Hematopoietic multipotent progenitor cell treated with erythropoietin and hydrocortisone succinate and interleukin-3 and kit ligand, for 17 days (in vitro differentiated cells): ENCODE measurements at regions not wholly inside any gene's neighbourhood (a gene's known extent, or its start where the extent isn't known, plus 50 kb on each side); places are given as distances from the start of the nearest gene placed in this dataset.
"Not testable (repeated sequence)": the region's sequence is repeated elsewhere in the genome, so short reads cannot be mapped to it uniquely, and the experiment has no call there.

ENCODE experiments used
- DNase-seq: peaks from one replicate; pipeline ENCODE4 v3.0.0-alpha.2; 2015; ENCODE audit warnings: low spot score

DNA sequence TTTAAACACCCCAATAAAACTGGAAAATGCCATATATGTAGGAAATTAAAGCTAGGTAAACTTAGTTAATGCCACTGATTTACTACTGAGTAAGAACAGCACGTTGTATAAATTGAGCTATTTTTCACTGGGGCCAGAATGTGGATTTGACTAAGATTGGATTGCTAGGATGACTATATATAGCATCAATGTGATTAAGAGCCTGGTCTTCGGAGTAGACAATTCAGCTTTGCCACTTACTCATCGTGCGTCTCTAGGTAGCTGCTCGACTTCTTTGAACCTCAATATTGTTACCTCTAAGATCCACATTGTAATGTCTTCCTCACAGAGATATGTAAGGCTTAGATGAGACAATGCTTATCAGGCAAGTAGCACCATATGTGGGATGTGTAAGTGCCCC, 462.5 kb downstream of the KLF12 start:
- no peak for DNase-seq

DNA sequence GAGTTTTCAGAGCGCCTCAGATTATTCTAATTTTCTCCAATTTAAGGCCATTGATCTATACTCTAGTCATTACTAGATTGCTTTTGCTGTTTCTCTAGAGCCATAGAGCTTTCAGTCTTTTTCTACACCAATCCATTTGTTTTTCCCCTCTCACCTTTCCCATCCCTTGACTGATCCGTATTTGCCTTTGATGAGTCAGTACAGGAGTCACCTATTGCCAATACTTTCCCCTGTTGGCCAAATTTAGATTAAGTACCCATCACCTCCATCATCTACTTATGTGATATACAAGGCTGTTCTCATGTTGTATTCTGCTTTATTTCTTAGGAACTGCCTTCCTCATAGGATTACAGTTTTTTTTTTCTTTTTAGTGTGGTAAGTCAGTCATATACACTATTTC, 463.2 kb downstream of the KLF12 start:
- no peak for DNase-seq

DNA sequence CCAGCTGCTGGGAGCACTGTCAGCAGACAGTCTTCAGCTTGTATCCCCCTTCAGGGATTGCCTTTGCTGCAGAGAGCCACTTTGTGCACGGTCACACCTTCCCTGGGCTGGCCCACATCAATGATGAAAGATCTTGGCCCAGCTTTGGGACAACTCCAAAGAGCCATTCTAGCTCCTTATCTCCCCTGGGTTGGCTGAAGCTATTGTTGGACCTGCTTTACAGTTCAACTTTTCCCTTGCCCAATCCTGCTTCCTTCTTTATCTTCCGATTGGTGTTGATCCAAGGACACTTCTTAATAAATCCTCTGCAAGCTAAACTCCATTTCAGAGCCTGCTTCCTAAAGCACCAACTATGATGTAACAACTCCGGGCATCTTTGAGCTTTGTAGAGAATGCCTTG, 466.4 kb downstream of the KLF12 start:
- no peak for DNase-seq

DNA sequence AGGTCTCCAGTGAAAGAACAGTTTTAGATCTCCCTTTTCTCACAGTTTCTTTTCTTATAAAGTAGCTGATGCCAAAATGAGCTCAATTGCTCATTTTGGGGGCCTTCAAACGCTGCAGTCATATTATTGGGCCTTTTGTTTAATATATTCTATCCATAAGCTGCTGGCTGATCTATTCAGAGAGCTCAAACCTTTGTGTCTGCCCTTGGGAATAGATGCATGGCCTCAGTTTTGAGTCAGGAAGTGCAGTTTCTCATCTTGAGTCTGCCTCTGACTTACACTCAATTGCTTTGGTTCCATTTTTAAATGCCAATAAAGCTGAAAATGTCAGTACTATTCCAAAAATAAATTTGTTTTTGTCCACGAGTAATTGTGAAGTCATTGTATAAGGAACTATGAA, 468.9 kb downstream of the KLF12 start:
- DNase-seq, result no peak

DNA sequence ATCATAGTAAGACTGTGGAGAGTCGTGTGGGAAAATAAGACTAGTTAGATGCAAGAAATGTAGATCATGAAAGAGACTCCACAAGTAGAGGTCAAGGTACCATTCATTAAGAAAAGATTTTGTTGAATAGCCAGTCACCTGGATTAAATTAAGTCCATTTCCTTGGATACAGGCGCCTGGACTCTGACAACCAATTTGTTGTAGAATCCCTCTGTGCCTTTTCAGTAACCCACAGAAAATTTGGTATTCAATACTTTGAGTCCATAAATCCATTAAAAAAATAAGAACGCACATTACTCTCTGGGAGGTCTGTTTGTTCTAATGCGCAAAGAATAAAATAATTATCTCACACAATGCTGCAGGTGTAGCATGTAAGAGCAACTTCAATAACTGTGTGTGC, 469.4 kb downstream of the KLF12 start:
- DNase-seq, result no peak

DNA sequence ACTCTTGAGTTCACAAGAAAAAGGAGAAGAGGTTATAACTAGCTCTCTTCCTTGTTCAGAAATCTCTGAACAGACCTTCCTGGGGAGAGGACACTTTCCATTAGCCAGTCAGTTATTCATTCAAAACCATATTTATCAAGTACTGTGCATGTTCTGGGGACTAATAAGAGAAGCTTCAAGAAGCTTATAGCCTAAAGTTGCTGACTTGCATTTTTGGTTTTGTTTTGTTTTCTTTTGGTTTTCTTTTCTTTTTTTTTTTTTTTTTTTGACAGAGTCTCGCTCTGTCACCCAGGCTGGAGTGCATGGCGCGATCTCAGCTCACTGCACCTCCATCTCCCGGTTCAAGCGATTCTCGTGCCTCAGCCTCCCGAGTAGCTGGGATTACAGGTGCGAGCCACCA, 471.4 kb downstream of the KLF12 start:
- no peak for DNase-seq

DNA sequence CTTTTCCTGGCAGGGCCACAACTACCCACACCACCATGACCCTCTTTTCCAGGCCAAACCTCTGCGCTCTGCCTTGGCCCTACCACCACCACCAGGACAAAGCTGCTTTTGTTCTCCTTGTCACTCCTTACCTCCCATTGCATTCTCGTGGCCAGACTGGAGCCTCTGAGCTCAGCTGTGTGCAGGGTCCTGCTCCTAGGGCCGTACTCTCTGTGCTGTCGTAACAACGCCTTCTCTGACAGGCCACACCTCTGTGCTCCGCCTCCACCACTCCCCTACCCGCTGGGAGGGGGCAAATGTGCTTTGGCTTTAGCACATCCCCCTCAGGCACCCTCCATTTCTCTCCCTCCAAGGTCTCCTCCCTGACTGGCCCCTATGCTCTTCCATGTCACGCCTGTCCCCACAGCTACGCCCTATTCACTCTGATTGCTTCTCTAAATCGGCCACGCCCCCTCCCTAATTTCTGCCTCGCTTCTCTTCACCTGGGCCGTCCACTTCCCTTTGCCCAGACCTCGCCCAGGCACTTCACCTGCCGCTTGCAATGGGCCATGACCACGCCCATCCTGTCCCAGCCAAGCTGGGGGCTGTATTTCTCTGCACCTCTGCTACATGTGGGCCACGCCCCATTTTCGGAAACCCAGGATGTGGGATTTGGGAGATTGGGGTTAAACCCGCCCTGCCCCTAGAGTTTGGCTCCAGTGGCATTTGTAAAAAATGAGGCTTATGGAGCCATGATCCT, 472.3 kb downstream of the KLF12 start:
- DNase-seq, result no peak

DNA sequence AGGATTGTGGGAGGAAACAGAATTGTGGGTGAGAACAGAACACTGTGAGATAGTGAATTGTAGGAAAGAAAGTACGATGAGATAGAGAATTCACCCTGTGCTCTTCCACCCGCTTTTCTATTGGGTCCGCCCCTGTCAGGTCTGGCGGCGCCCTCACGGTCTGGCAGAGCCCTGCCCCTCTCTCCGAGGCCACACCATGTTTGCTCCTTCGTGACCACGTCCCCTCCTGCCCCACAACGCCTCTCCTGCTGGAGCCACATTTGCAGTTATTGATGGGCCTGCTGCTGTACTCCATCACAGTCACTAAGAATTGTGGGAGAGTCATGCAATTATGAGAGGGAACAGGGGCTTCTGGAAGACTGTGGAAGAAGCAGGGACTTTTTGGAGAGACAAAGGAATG, 473.1 kb downstream of the KLF12 start:
- DNase-seq, result no peak

DNA sequence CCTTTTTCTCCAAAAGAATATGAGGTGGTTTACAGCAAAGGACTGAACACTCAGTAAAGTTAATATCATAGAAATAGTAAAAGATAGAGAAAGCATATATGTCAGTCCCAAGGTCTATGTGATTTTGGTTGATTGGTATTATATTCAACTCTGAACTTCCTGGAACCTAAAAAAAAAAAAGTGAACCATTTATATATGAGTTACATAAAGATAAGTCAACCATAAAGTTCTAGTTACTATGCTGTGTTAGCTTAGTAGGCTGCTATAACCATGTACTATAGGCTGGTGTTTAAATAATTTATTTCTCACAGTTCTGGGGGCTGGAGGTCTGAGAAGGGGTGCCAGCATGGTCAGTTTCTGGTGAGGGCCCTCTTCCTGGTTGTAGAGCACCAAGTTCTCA, 475.6 kb downstream of the KLF12 start:
- DNase-seq, result no peak

DNA sequence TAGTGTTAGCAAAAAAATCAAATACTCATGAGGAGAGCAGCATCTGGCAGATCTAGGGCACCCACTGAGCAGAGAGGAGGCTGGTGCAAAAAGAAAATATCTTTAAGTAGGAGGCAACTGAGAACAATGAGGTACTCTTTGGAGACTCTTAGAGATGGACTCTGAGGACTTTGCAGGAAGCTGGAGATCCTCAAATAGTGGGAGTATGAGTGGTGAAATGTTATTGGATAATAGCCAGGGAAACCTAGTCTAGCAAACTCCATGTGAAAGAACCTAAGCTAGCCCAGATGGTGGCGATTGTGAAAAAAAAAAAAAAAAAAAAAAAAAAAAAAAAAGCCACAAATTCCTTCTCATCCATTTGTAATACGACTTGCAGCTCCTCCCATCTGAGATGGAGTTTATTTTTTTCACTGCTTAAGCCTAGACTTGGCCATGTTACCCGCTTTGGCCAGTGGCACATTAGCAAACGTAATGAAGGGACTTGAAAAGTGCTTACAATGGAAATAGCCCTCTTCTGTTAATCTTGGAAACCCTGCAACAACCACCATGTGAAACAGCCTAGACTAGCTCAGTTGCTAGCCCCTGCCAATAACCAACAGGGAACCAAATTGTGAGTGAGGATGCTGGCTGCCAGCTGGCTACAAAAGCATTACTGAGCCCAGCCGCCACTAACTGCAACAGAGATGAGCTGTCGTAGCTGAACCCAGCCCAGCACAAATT, 476.2 kb downstream of the KLF12 start:
- no peak for DNase-seq

DNA sequence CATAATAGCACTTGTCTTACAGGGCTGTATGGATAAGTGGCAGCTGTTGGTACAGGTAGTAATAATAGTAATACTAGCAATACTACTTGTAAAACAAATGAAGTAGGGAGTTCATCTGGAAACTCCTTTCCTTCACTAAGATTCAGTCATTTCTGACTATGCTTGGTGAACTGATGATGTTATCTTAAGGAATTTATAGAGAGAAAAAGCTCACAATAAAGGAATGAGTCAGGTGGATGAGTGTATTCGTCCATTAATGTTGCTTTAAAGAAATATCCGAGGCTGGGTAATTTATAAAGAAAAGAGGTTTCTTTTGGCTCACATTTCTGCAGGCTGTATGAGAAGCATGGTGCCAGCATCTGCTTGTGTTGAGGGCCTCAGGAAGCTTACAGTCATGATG, 477.3 kb downstream of the KLF12 start:
- DNase-seq, result no peak

DNA sequence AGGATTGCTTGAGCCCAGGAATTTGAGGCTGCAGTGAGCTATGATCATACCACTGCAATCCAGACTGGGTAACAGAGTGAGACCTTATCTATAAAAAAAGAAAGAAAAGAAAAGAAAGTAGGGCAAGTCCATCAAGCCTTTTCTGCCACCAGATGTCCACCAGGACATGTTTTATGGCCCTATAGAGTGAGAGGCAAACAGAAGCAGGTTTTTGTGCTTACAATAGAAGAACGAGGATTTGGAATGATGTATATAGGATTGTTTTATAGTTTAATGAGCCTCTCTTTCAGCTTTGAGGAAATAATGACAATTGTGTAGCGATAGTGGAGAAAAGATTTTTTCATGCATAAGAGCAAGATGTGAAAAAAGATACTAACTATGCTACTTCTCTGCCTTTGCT, 480.5 kb downstream of the KLF12 start:
- no peak for DNase-seq

DNA sequence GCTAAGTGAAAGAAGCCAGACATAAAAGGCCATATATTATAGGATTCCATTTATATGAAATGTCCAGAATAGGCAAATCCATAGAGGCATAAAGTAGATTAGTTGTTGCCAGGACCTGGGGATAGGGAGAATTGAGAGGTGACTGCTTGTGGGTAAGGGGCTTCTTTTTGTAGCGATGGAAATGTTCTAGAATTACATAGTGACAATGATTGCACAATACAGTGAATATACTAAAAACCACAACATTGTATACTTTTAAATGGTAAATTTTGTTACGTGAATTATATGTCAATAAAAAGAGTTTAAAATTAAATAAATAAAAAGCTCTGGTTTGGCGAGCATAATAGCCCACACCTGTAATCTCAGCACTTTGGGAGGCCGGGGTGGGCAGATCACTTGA, 486.8 kb downstream of the KLF12 start:
- no peak for DNase-seq

DNA sequence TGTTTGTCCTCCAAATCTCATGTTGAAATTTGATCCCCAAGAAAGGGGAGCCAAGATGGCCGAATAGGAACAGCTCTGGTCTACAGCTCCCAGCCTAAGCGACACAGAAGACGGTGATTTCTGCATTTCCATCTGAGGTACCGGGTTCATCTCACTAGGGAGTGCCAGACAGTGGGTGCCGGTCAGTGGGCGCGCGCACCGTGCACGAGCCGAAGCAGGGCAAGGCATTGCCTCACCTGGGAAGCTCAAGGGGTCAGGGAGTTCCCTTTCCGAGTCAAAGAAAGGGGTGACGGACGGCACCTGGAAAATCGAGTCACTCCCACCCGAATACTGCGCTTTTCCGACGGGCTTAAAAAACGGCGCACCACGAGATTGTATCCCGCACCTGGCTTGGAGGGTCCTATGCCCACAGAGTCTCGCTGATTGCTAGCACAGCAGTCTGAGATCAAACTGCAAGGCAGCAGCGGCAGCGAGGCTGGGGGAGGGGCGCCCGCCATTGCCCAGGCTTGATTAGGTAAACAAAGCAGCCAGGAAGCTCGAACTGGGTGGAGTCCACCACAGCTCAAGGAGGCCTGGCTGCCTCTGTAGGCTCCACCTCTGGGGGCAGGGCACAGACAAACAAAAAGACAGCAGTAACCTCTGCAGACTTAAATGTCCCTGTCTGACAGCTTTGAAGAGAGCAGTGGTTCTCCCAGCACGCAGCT, 493.6 kb downstream of the KLF12 start:
- DNase-seq, result not testable (repeated sequence)

DNA sequence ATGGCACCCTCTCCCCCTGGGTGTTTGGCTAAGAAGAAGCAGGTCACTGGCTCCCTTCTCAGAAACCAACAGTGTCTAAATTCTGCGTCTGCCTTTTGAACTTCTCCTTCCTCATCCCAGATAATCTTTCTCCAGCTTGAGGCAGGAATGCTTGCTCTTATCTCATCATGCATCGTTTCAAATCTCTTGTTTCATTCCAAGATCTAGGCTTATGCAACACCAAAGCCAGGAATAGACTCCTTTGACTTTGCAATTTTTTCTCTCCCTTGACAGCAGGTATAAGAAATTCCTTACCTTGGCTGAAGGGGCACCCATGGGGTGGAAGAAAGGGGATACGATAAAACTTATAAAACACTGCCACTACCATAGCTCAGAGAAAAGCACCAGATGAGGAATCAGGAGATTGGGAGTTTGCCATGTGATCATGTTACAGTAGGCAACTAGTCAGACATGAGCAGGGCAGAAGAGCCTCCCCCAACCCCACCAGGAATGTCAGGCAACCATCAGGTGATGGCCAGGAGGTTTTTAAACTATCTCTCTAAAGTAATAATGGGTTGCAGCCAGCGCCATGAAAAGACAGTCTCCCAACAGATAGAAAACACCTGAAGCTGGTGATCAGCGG, 498.9 kb downstream of the KLF12 start:
- no peak for DNase-seq

DNA sequence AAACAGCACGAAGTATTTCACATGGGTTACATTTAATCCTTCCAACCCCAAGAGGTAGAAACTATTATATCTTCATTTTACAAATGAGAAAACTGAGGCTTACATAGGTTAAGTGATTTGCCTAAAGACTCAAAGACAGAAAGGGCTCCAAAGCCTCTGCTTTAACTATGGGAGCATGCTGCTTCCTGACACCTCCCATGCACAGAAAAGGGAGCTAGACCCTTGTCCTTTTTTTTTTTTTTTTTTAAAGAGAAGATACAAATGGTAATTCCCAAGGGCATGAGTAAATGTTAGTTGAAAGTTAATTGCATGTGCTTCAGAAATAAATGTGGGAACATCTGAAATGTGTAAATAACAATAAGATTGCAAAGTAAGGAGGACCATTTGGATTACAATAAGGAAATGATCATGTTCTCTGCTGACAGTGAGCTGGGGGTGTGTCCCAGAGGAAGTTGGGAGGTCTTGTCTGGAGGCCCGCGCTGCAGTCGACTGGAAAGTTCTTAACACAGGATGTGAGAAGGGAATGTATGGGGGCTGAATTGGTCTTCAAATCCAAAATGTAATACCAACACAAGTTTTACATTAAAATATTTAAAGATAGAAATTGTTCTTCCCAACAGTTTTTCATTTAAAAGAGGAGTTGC, 500.3 kb downstream of the KLF12 start:
- no peak for DNase-seq

DNA sequence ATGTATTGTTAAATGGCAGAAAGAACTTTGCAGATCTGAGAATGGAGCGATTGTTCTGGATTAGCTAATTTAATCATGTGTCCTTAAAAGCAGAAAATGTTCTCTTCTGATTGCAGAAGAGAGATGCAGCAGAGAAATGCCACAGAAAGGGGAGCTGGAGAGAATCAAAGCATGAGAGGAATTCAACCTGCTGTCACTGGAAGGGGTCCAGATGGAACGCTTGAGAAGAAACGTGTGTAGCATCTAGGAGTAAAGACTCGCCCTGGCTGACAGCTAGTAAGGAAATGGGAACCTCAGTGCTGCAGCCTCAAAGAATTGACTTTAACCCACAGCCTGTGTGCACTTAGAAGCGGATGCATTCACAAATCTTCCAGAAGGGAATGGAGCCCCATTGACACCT, 502.8 kb downstream of the KLF12 start:
- no peak for DNase-seq

DNA sequence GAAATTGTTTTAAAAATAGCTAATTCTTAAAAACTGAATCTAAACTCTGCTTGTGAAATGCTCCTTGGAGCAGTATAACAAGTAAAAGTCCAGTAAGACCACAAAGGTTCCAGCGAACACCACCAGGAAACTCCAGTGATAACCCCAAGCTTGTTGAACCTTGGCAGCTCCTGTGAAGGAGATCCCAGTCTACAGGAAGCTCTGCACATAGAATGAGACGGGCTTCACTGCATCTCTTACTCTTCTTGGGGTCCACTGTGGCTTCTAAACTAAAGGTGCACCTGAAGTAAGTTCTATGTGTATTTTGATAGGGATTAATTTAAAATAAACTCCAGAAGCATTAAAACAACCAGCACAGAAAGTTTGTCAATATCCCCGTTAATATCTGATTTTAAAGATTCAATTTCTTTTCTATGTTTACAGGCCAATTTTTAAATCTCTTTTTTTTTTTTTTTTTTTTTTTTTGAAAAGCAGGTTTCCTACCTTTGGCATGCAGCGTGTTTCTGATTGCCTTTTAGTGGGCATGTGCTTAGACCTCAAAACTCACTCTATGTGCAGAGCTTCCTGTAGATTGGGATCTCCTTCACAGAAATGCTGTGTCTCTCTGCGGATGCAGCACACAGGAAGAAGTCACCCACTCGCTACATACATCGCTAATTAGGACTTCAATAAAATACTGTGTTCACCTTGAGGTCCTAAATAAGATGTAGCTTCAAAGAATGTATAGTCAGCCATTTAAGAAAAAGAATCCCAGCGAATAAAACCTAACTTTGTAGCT, 508.5 kb downstream of the KLF12 start:
- DNase-seq, result no peak

DNA sequence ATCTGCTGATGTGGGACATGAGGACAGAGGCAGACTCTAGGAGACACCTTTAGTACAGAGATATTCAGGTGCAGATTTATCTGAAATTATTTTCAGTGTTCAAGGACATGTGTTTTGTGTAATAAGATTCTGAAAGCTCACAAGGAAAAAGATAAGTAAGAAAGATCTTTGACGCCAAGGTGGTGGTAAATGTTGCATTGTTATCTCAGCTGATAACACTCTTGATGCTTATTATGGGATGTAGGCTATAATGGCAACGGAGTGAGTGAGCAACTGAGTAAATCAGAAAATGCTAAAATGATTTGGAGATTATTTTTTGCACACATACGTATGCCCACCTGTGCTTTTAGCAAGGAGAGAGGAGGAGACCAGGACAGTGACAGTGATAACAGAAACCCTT, 510.9 kb downstream of the KLF12 start:
- DNase-seq, result no peak

DNA sequence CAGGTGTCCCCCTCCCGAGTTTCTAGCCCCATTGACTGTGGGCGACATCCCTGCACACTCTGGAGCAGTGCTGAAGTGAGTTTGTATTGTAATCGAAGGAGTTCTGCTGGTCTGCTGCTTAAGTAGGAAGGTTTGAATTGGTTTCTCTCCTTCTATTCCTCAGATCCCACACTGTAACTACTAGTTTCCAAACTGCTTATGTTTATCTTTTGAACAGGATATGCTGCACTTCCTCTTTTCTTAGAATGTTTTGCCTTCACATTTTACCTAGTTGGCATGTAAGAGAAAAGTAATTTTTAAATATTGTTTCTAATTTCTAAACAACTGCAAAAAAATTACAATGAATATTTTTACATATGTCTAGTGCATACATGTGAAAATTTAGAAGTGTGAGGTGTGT, 511.8 kb downstream of the KLF12 start:
- DNase-seq, result no peak

DNA sequence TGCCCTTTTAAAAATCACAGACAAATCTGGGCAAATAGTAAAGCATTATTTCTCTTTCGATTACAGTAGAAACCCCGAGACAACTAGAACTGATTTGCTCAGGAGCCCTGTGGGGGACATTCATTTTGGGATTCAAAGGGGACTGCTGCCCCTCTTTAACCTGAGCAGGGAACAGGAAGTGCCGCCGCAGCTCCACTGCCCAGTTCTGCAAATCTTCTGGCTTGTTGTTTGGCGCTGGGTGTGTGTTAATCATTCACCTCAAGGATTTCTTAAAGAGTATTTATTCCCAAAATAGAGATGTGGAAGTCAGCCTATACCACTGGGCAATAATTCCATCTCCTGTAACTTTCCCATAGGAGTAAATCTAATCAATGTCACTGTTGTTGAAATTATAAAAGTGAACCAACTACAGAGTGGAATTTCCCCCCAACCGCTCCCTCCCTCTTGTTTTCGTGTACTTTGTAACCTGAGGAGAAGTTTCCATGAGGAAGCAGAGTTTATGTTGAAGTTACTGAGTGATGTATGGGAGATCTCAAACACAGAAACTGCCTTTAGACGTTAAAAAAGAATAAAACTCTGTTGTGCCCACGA, 515.8 kb downstream of the KLF12 start:
- no peak for DNase-seq
